HPDE6-E6E7 (cell line): ENCODE measurements at regions not wholly inside any gene's neighbourhood (a gene's known extent, or its start where the extent isn't known, plus 50 kb on each side); places are given as distances from the start of the nearest gene placed in this dataset.
"Not testable (repeated sequence)": the region's sequence is repeated elsewhere in the genome, so short reads cannot be mapped to it uniquely, and the experiment has no call there.

Source experiments
- DNase-seq: peaks from one replicate; pipeline ENCODE4 v3.0.0; 2011; ENCODE audit warnings: missing footprints; ENCODE audit errors: extremely low spot score

- peak; percentile 77 for DNase-seq
These were observed 65.4 kb upstream of the ZFHX3 start for GRCh38 chr16:73113336-73113735.

GRCh38 chr16:73108195-73108963 lies 60.5 kb upstream of the ZFHX3 start:
- DNase-seq = no peak

GRCh38 chr16:73107371-73107770 lies 59.4 kb upstream of the ZFHX3 start:
- no peak for DNase-seq

GRCh38 chr16:73106329-73107034 lies 58.6 kb upstream of the ZFHX3 start:
- no peak for DNase-seq

GRCh38 chr16:73101568-73101967 lies 53.6 kb upstream of the ZFHX3 start:
- DNase-seq = no peak

GRCh38 chr16:73099601-73100000 lies 51.7 kb upstream of the ZFHX3 start:
- DNase-seq = not testable (repeated sequence)
